HG03060 (cell line): ENCODE measurements at regions not wholly inside any gene's neighbourhood (a gene's known extent, or its start where the extent isn't known, plus 50 kb on each side); places are given as distances from the start of the nearest gene placed in this dataset.
"Not testable (repeated sequence)": the region's sequence is repeated elsewhere in the genome, so short reads cannot be mapped to it uniquely, and the experiment has no call there.

Experiments
- ATAC-seq: cut with Tn5 transposase; IDR thresholded peaks from one replicate; pipeline ENCODE4 v1.9.1; 2021; ENCODE audit warnings: low read depth, moderate number of reproducible peaks; ENCODE audit not compliant: unreplicated experiment

GRCh38 chr14:87734577-87735360, 258.2 kb downstream of the GALC start:
- not testable (repeated sequence) for ATAC-seq

GRCh38 chr14:87733115-87733514, 259.9 kb downstream of the GALC start:
- ATAC-seq: not testable (repeated sequence)

GRCh38 chr14:87732562-87732961, 260.4 kb downstream of the GALC start:
- ATAC-seq: no peak

GRCh38 chr14:87725318-87725717, 267.7 kb downstream of the GALC start:
- no peak for ATAC-seq

GRCh38 chr14:87712396-87713090, 280.4 kb downstream of the GALC start:
- ATAC-seq: no peak

- ATAC-seq: no peak
Observed at GRCh38 chr14:87705439-87705896, 287.5 kb downstream of the GALC start.

- ATAC-seq: no peak
Observed at GRCh38 chr14:87698481-87698880, 294.5 kb downstream of the GALC start.

- ATAC-seq: no peak
Observed at GRCh38 chr14:87696485-87696884, 296.5 kb downstream of the GALC start.

- no peak for ATAC-seq
Observed at GRCh38 chr14:87691042-87691881, 301.7 kb downstream of the GALC start.

- ATAC-seq: no peak
Observed at GRCh38 chr14:87690076-87690613, 302.8 kb downstream of the GALC start.

- no peak for ATAC-seq
Observed at GRCh38 chr14:87688524-87688923, 304.5 kb downstream of the GALC start.

GRCh38 chr14:87687420-87687819, 305.6 kb downstream of the GALC start:
- no peak for ATAC-seq

GRCh38 chr14:87686746-87687145, 306.2 kb downstream of the GALC start:
- no peak for ATAC-seq

GRCh38 chr14:87679866-87680265, 313.1 kb downstream of the GALC start:
- no peak for ATAC-seq

GRCh38 chr14:87678624-87679023, 314.4 kb downstream of the GALC start:
- no peak for ATAC-seq

GRCh38 chr14:87676814-87677437, 316.1 kb downstream of the GALC start:
- ATAC-seq: no peak

GRCh38 chr14:87667659-87668058, 325.3 kb downstream of the GALC start:
- no peak for ATAC-seq

GRCh38 chr14:87656315-87656714, 336.7 kb downstream of the GALC start:
- no peak for ATAC-seq

GRCh38 chr14:87652278-87652677, 340.7 kb downstream of the GALC start:
- no peak for ATAC-seq

- ATAC-seq: no peak
Observed at GRCh38 chr14:87644689-87645088, 348.3 kb downstream of the GALC start.
